ENCODE measurements at regions not wholly inside any gene's neighbourhood (a gene's known extent, or its start where the extent isn't known, plus 50 kb on each side); places are given as distances from the start of the nearest gene placed in this dataset.
A peak's percentile ranks its signal among the peaks of the same experiment; 100 is the strongest.
"Not testable (repeated sequence)": the region's sequence is repeated elsewhere in the genome, so short reads cannot be mapped to it uniquely, and the experiment has no call there.

DNA sequence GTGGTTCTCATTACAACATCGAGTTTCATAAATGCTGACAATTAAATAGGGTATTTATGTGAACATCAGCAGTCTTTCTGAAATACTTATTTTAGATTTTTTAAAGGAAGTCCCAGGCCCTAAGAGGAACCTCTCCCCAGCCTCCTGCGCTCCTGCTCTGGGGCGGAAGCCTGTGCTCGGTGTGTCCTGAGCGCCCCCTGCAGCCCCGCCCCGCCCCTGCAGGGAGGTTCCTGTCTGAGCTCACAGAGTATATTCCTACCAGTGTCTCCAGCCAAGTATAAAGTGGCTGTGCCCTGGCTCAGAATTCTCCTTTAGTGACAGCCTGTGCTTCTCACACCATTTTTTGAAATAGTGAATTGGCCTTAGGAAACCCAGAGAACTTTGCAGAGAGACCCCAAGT lies 567.9 kb downstream of the GOLGA6L6 start:
- TF ChIP-seq CTCF (IDR thresholded peaks at IDR 0.05 in 2 of 3, conservative IDR thresholded peaks at IDR 0.05 in 1 of 3; ENCODE audit: borderline replicate concordance in 1 of 3, insufficient read depth in 1 of 3, low read depth in 2 of 3, low read length in 2 of 3) (peak in 2 of 3 experiments; percentile 21 to 23; a peak in 2 of 6 replicates), ZBTB33 (IDR thresholded peaks at IDR 0.05; ENCODE audit: extremely low read depth, insufficient replicate concordance, low read length) (no peak), JUND (IDR thresholded peaks at IDR 0.05) (no peak)
- H3K4me3 ChIP-seq (replicated peaks in 1 of 2; ENCODE audit: low read depth in 1 of 2, low read length in 2 of 2): no peak overlapping the region
- intact Hi-C loops (cut with micrococcal nuclease): no loop called here
- H3K4me2 ChIP-seq (ENCODE audit: low read length): no peak overlapping the region
- RAD21 ChIA-PET (ENCODE audit: low non-redundant PET in 1 of 2, low total read pairs in 2 of 2, uncharacterized antibody in 2 of 2, unreplicated experiment in 2 of 2): no interaction called here
- POLR2A ChIA-PET: no interaction called here
- no peak for ATAC-seq
- no peaks in the 10 kb centered on the region for H3K79me2 ChIP-seq (ENCODE audit: insufficient read depth, low read length)
- H3K27ac ChIP-seq (ENCODE audit: low read depth, low read length): no peak overlapping the region
- H4K20me1 ChIP-seq (ENCODE audit: insufficient read depth): no peaks in the 10 kb centered on the region
- no peaks in the 10 kb centered on the region for H3K36me3 ChIP-seq (ENCODE audit: control insufficient read depth in 1 of 2, insufficient read depth in 2 of 2, low read length in 2 of 2)
- no peaks in the 10 kb centered on the region for H3K9me2 ChIP-seq (ENCODE audit: insufficient read depth)
- H3K4me1 ChIP-seq (ENCODE audit: control insufficient read depth in 1 of 2, insufficient read depth in 2 of 2, low read length in 2 of 2): no peaks in the 10 kb centered on the region
- H2AFZ ChIP-seq (ENCODE audit: low read depth, low read length, poor library complexity, severe bottlenecking): no peak overlapping the region
- peaks cover 3 to 14% of the 10 kb centered on the region in 2 experiments; a peak in 2 of 4 replicates for H3K9me3 ChIP-seq (ENCODE audit: control insufficient read depth in 1 of 2, insufficient read depth in 1 of 2, low read depth in 1 of 2, low read length in 2 of 2)
- CTCF ChIA-PET: no interaction called here
- no peak overlapping the region for H3K9ac ChIP-seq (ENCODE audit: low read length)
- H3K27me3 ChIP-seq (ENCODE audit: insufficient read depth, low read length): no peaks in the 10 kb centered on the region
- no TSS peak for BruUV-seq (replicated peaks)
- DNase-seq (ENCODE audit: low read depth, low spot score): no peak

DNA sequence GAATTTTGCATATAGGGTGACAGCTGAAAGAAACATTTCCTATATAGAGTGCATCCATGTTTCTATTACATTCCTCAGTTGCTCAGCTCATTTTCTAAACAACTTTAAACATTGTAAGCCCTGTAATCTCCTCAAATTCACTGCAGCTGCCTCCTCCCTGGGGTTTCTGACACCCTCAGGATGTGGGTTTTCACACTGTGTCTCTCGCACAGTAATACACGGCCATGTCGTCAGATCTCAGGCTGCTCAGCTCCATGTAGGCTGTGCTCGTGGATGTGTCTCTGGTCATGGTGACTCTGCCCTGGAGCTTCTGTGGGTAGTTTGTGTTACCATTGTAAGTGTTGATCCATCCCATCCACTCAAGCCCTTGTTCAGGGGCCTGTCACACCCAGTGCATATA lies 569.0 kb downstream of the GOLGA6L6 start:
- ATAC-seq; BruUV-seq (replicated peaks); H3K4me2 ChIP-seq (ENCODE audit: low read length); H3K27me3 ChIP-seq (ENCODE audit: insufficient read depth, low read length); H3K79me2 ChIP-seq (ENCODE audit: insufficient read depth, low read length); RAD21 ChIA-PET (ENCODE audit: low non-redundant PET in 1 of 2, low total read pairs in 2 of 2, uncharacterized antibody in 2 of 2, unreplicated experiment in 2 of 2); POLR2A ChIA-PET; H2AFZ ChIP-seq (ENCODE audit: low read depth, low read length, poor library complexity, severe bottlenecking); H4K20me1 ChIP-seq (ENCODE audit: insufficient read depth); H3K4me3 ChIP-seq (replicated peaks in 1 of 2; ENCODE audit: low read depth in 1 of 2, low read length in 2 of 2); intact Hi-C loops (cut with micrococcal nuclease); DNase-seq (ENCODE audit: low read depth, low spot score); H3K9ac ChIP-seq (ENCODE audit: low read length); H3K36me3 ChIP-seq (ENCODE audit: control insufficient read depth in 1 of 2, insufficient read depth in 2 of 2, low read length in 2 of 2); CTCF ChIA-PET; H3K9me2 ChIP-seq (ENCODE audit: insufficient read depth); H3K4me1 ChIP-seq (ENCODE audit: control insufficient read depth in 1 of 2, insufficient read depth in 2 of 2, low read length in 2 of 2); H3K27ac ChIP-seq (ENCODE audit: low read depth, low read length): not testable (repeated sequence)
- H3K9me3 ChIP-seq (ENCODE audit: control insufficient read depth in 1 of 2, insufficient read depth in 1 of 2, low read depth in 1 of 2, low read length in 2 of 2): peaks cover 3 to 17% of the 10 kb centered on the region in 2 experiments; a peak in 2 of 4 replicates

- H4K20me1 ChIP-seq (ENCODE audit: insufficient read depth); H2AFZ ChIP-seq (ENCODE audit: low read depth, low read length, poor library complexity, severe bottlenecking); H3K9me3 ChIP-seq (ENCODE audit: control insufficient read depth in 1 of 2, insufficient read depth in 1 of 2, low read depth in 1 of 2, low read length in 2 of 2); H3K4me2 ChIP-seq (ENCODE audit: low read length); H3K9ac ChIP-seq (ENCODE audit: low read length); H3K4me1 ChIP-seq (ENCODE audit: control insufficient read depth in 1 of 2, insufficient read depth in 2 of 2, low read length in 2 of 2); H3K36me3 ChIP-seq (ENCODE audit: control insufficient read depth in 1 of 2, insufficient read depth in 2 of 2, low read length in 2 of 2); RAD21 ChIA-PET (ENCODE audit: low non-redundant PET in 1 of 2, low total read pairs in 2 of 2, uncharacterized antibody in 2 of 2, unreplicated experiment in 2 of 2); DNase-seq (ENCODE audit: low read depth, low spot score); H3K9me2 ChIP-seq (ENCODE audit: insufficient read depth); CTCF ChIA-PET; ATAC-seq; POLR2A ChIA-PET; intact Hi-C loops (cut with micrococcal nuclease); BruUV-seq (replicated peaks); H3K27me3 ChIP-seq (ENCODE audit: insufficient read depth, low read length); H3K27ac ChIP-seq (ENCODE audit: low read depth, low read length); H3K79me2 ChIP-seq (ENCODE audit: insufficient read depth, low read length); H3K4me3 ChIP-seq (replicated peaks in 1 of 2; ENCODE audit: low read depth in 1 of 2, low read length in 2 of 2): not testable (repeated sequence)
These were observed 576.0 kb downstream of the GOLGA6L6 start for GRCh38 chr15:19965574-19965973.

Data from HCT116 (cell line).